Activated T-cell treated with anti-CD3 and anti-CD28 coated beads, Interleukin-2, amount 50 U/mL, for 24 hours (primary cell): ENCODE measurements at regions not wholly inside any gene's neighbourhood (a gene's known extent, or its start where the extent isn't known, plus 50 kb on each side); places are given as distances from the start of the nearest gene placed in this dataset.

Experiments used
- DNase-seq: peaks from one replicate; pipeline ENCODE4 v3.0.0-alpha.2; 2020
- H3K27ac Mint-ChIP-seq: 2 replicates; pipeline ENCODE4 v1.8.0; 2020; ENCODE audit warnings: mild to moderate bottlenecking, mixed read lengths
- H3K27me3 Mint-ChIP-seq: 2 replicates; pipeline ENCODE4 v1.8.0; 2020; ENCODE audit warnings: mixed read lengths
- H3K36me3 Mint-ChIP-seq: 2 replicates; pipeline ENCODE4 v1.8.0; 2020; ENCODE audit warnings: low read depth, mixed read lengths
- H3K4me1 Mint-ChIP-seq: 2 replicates; pipeline ENCODE4 v1.8.0; 2020; ENCODE audit warnings: low read depth, mixed read lengths
- H3K4me3 Mint-ChIP-seq: 2 replicates; pipeline ENCODE4 v1.8.0; 2020; ENCODE audit warnings: mild to moderate bottlenecking, moderate library complexity, mixed read lengths
- H3K9me3 Mint-ChIP-seq: 2 replicates; pipeline ENCODE4 v1.8.0; 2020; ENCODE audit warnings: mixed read lengths

DNA sequence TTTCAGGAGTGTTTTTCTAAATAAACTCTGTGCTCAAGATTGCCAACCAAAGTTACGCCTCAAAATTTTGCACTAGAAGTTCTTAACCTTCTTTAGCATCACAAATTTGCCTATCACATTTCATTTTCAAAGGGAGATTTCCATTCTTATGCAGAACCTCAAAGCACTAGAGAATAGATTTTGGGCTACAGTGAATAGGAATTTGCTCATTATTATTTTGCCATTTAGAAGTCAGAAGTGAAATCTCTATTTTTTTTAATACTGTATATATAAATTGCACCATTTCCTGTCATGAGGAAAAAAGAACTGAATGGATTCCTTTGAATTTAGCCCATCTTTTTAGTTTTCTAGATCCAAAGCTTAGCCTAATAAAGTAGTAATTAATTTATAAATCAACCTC is 796.4 kb downstream of the ADGRL2 start:
- Mint-ChIP-seq H3K9me3 (peaks cover 3% of the 10 kb centered on the region), H3K27me3 (no peaks in the 10 kb centered on the region), H3K27ac (no peak overlapping the region)

DNA sequence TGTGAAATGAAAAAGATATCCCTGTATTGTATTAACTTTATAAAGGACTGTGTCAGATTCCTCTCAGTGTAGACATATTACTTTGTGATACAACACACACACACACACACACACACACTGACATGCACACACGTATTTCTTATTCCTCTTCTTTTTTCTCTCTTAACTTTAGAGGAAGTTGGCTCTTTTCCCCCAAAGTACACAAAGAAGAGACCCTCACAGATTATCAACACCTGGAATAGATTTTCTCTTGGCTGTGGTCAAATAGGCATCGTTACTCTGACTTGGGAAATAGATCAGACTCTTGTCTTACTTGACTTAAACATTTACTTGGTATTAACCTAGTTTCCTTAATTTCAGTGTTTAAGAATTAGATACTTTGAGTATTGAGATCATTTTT is 792.8 kb downstream of the ADGRL2 start:
- Mint-ChIP-seq H3K27me3 (no peaks in the 10 kb centered on the region), H3K9me3 (no peaks in the 10 kb centered on the region), H3K36me3 (no peaks in the 10 kb centered on the region), H3K4me1 (no peaks in the 10 kb centered on the region), H3K27ac (no peak overlapping the region), H3K4me3 (no peak overlapping the region)
- no peak for DNase-seq

More for the DNA sequence above, 796.4 kb downstream of the ADGRL2 start:
- Mint-ChIP-seq H3K4me1 (peaks cover 3% of the 10 kb centered on the region), H3K36me3 (no peaks in the 10 kb centered on the region), H3K4me3 (no peak overlapping the region)
- DNase-seq: no peak

DNA sequence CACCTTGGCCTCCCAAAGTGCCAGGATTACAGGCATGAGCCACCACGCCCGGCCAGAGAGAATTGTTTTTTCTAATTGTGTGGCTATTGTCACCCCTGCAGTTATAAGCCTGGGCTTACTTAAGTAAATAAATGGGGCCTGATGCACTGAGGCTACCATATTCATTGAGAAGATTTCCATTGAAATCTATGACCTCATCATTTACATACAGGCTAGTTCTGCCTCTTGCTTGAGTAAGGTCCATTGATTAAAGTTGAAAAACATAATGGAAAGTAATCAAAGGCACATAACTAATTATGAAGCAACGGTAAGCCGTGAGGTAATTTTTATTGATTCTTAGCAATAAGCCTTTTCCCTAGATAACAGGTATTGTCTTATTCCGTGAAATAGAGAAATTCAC is 788.9 kb downstream of the ADGRL2 start:
- no peak for DNase-seq
- H3K9me3 Mint-ChIP-seq: peaks cover 2% of the 10 kb centered on the region
- no peaks in the 10 kb centered on the region for H3K4me1 Mint-ChIP-seq
- no peaks in the 10 kb centered on the region for H3K36me3 Mint-ChIP-seq
- H3K27ac Mint-ChIP-seq: no peak overlapping the region
- no peaks in the 10 kb centered on the region for H3K27me3 Mint-ChIP-seq
- H3K4me3 Mint-ChIP-seq: no peak overlapping the region

DNA sequence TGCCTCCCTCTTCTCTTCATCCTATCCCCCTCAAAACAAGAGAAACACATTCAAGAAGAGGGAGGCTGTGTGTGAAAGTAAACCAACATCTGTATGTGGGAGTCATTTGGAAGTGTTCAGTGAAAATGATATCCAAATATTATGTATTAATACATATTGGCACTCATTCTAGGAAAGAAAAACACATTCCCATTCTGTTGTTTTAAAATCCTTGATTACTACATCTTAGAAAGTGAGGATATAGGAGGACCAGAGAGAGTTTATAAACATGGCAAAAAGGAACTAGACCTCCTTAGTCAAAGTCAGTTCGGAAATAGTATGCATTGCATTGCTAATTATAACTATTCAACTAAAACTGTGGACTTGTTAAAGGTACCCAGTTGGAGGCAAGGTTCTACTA is 786.6 kb downstream of the ADGRL2 start:
- H3K9me3 Mint-ChIP-seq: peaks cover 2% of the 10 kb centered on the region
- no peak overlapping the region for H3K27ac Mint-ChIP-seq
- H3K4me3 Mint-ChIP-seq: no peak overlapping the region
- H3K27me3 Mint-ChIP-seq: no peaks in the 10 kb centered on the region
- no peaks in the 10 kb centered on the region for H3K36me3 Mint-ChIP-seq
- no peak for DNase-seq
- H3K4me1 Mint-ChIP-seq: no peaks in the 10 kb centered on the region

DNA sequence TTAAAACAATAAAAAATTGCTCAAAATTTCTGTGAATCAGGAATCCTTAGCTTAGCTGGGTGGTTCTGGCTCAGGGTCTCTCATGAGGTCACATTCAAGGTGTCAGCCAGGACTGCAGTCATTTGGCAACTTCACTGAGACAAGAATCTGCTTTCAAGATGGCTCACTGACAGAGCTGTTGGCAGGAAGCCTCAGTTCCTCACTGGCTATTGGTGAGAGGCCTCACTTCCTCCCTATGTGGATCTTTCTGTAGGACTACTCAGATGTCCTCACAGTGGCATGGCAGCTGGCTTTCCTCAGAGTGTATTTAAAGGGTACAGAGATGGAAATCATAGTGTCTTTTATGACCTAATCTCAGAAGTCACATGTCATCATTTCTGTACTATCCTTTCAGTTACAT is 785.7 kb downstream of the ADGRL2 start:
- no peak for DNase-seq
- peaks cover 2% of the 10 kb centered on the region for H3K9me3 Mint-ChIP-seq
- H3K4me1 Mint-ChIP-seq: no peaks in the 10 kb centered on the region
- no peaks in the 10 kb centered on the region for H3K27me3 Mint-ChIP-seq
- H3K4me3 Mint-ChIP-seq: no peak overlapping the region
- no peak overlapping the region for H3K27ac Mint-ChIP-seq
- H3K36me3 Mint-ChIP-seq: no peaks in the 10 kb centered on the region

DNA sequence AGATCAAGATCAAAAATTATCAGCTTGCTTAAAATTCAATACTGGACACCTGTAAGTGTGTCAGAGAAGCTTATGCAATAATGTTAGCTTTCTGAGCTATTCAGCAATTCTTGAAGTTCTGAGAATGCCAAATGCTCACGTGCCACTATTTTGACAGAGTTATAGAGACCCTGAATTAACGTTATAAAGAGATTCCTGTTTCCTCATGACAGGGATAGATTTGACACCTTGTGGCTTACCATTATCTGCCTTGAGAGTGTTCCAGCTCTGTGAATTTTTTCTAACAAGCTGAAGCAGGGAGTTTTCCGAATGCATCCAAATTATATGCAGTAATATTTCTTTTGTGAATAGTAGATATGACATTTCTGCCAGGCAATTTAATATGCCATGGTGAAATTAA is 781.6 kb downstream of the ADGRL2 start:
- no peaks in the 10 kb centered on the region for H3K36me3 Mint-ChIP-seq
- H3K27me3 Mint-ChIP-seq: no peaks in the 10 kb centered on the region
- H3K4me3 Mint-ChIP-seq: no peak overlapping the region
- H3K4me1 Mint-ChIP-seq: no peaks in the 10 kb centered on the region
- no peak for DNase-seq
- no peak overlapping the region for H3K27ac Mint-ChIP-seq
- H3K9me3 Mint-ChIP-seq: peaks cover 2% of the 10 kb centered on the region

DNA sequence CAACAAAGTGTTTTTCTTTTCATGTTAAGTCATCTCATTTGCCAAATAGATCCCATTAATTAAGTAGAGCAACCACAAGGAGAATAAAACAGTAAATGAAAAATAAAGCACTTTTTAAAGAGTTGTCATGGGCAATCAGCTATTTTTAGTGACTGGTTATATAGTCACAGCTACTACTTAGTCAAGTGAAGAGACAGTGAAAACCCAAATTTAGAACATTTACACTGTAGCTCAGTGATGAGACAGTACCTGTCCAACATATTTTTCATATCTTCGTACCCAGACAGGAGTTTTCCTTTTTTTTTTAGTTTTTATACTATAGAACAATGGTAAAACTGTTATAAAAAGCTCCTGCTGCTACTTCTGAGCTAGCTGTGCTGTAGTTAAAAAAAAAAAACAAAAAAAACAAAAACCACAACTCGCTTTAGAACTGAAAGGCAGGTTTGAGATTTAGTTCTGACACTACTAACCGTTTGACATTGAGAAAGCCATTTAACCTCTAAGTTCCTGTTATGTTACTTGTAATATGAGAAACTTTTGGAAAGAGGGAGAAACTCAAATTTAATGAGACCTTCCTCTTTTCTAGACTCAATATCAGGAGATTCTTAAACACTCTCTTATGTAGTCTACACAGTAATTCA is 777.5 kb downstream of the ADGRL2 start:
- no peaks in the 10 kb centered on the region for H3K9me3 Mint-ChIP-seq
- no peaks in the 10 kb centered on the region for H3K4me1 Mint-ChIP-seq
- no peak overlapping the region for H3K4me3 Mint-ChIP-seq
- no peaks in the 10 kb centered on the region for H3K36me3 Mint-ChIP-seq
- no peak overlapping the region for H3K27ac Mint-ChIP-seq
- no peaks in the 10 kb centered on the region for H3K27me3 Mint-ChIP-seq
- no peak for DNase-seq

DNA sequence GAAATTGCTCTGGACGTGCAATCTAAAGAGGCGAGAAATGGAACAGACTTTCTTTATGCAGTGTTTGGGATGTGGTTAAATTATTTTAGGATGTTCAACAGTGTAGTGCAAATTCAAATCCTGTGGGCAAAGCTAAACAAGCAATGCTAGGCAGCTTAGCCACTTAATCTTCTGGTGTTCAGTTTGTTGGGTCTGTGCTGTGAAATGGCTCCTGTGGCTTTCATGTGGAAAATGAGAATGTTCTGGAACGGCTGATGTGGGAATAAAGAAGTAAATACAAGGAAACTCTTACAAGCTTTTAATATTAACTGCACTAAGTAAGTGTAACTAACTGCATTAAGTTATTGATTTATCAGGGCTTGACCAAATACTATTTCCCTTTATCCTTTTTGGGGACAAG is 766.6 kb downstream of the ADGRL2 start:
- no peak for DNase-seq
- Mint-ChIP-seq H3K4me1 (no peaks in the 10 kb centered on the region), H3K36me3 (no peaks in the 10 kb centered on the region), H3K27me3 (no peaks in the 10 kb centered on the region), H3K27ac (no peak overlapping the region), H3K4me3 (no peak overlapping the region), H3K9me3 (no peaks in the 10 kb centered on the region)

DNA sequence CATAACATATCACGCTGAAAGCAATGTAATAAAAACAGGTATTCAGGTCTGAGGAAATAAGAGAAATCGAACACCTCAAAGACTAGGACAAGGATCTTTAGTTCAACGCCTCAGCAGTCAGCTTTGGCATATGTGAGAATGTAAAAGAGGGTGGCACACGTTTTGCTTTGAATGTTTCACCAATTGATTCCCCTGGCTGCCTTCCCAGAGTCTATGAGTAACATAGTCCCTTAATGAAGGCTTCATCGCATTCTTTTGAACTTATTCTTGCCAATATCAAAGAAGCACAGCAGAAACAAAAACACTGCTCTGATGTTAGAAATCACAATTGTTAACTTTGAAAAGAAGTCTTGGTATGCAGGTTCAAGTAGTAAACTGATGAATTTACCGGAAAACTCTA is 764.8 kb downstream of the ADGRL2 start:
- no peak overlapping the region for H3K4me3 Mint-ChIP-seq
- no peaks in the 10 kb centered on the region for H3K36me3 Mint-ChIP-seq
- H3K9me3 Mint-ChIP-seq: no peaks in the 10 kb centered on the region
- H3K27me3 Mint-ChIP-seq: no peaks in the 10 kb centered on the region
- H3K4me1 Mint-ChIP-seq: no peaks in the 10 kb centered on the region
- DNase-seq: no peak
- no peak overlapping the region for H3K27ac Mint-ChIP-seq

DNA sequence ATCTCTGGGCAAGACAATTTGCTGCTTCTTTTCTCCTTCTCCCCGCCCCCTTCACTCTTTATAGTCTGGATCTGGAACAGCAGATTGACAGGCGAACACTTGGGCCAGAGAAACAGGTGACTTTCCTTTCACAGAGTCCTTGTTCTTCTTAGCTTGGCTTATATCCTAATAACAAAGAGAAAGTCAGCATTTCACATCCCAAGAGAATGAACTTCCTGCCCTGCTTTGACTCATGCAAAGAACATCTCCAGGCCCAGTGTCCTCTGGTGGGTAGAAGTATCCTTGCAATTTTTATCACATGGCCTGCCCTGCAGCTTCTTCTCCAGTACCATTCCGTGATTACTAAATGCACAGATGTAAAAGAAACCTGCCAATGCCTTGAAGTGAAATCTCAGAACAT is 764.4 kb downstream of the ADGRL2 start:
- no peaks in the 10 kb centered on the region for H3K36me3 Mint-ChIP-seq
- no peaks in the 10 kb centered on the region for H3K9me3 Mint-ChIP-seq
- no peak overlapping the region for H3K4me3 Mint-ChIP-seq
- no peaks in the 10 kb centered on the region for H3K27me3 Mint-ChIP-seq
- DNase-seq: no peak
- no peak overlapping the region for H3K27ac Mint-ChIP-seq
- no peaks in the 10 kb centered on the region for H3K4me1 Mint-ChIP-seq

DNA sequence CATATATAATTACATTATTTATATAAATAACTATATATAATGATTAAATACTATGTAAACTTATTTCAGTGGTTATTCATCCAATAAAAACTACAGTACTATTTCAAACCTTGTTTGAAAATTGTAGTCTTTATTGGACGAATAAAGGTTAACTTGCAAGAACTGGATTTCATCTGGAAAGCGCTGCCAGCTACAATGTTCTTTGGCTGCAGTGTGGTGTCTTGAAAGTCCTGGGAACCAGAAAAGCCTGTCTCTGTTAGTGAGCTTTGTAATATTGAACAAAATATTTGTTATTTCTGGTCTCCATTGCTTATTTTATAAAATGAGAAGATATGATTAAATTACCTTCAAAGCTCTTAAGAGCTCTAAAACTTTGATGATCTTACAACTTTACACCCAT is 763.6 kb downstream of the ADGRL2 start:
- no peaks in the 10 kb centered on the region for H3K4me1 Mint-ChIP-seq
- H3K27ac Mint-ChIP-seq: no peak overlapping the region
- no peak overlapping the region for H3K4me3 Mint-ChIP-seq
- no peaks in the 10 kb centered on the region for H3K9me3 Mint-ChIP-seq
- H3K36me3 Mint-ChIP-seq: no peaks in the 10 kb centered on the region
- H3K27me3 Mint-ChIP-seq: no peaks in the 10 kb centered on the region
- DNase-seq: no peak

DNA sequence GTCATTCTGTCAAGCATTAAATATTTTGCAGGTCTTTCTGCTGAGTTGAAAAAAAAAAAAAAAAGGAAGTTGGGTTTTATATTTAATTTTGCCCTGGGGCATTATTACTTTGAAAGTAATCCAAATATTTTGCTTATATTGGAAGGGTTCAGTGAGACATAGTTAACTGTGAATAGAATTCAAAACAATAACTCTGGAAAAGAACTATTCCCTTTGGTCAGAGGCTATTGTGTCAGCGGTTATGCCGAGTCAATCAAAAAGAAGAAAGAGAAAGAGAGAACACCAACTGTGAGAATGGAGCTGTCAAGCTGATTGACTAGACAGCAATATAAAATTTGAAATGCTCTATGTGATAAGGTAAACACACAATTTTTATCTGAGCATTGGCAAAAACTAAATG is 761.7 kb downstream of the ADGRL2 start:
- H3K9me3 Mint-ChIP-seq: no peaks in the 10 kb centered on the region
- no peak overlapping the region for H3K4me3 Mint-ChIP-seq
- H3K27ac Mint-ChIP-seq: no peak overlapping the region
- no peaks in the 10 kb centered on the region for H3K4me1 Mint-ChIP-seq
- no peak for DNase-seq
- H3K27me3 Mint-ChIP-seq: no peaks in the 10 kb centered on the region
- H3K36me3 Mint-ChIP-seq: no peaks in the 10 kb centered on the region

DNA sequence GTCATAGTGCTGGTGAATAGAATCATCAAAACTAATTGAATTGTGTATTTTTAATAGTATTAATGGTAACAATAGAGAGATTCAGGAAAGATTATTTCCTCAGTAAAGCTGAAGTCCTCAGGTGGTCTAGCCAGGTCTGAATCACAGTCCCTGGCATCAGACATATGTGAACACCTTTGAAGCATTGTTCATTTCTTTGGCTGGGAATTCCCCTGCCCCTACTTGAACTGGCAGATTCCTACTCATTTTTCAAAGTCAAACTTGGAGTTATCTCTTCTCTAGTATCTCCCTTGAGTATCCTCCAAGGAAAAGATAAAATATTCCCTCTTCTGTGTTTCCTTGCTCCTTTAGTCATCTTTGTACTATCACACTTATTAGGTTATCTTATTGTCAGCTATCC is 759.8 kb downstream of the ADGRL2 start:
- no peak overlapping the region for H3K4me3 Mint-ChIP-seq
- no peaks in the 10 kb centered on the region for H3K27me3 Mint-ChIP-seq
- no peaks in the 10 kb centered on the region for H3K36me3 Mint-ChIP-seq
- H3K27ac Mint-ChIP-seq: no peak overlapping the region
- no peak for DNase-seq
- no peaks in the 10 kb centered on the region for H3K9me3 Mint-ChIP-seq
- H3K4me1 Mint-ChIP-seq: no peaks in the 10 kb centered on the region

DNA sequence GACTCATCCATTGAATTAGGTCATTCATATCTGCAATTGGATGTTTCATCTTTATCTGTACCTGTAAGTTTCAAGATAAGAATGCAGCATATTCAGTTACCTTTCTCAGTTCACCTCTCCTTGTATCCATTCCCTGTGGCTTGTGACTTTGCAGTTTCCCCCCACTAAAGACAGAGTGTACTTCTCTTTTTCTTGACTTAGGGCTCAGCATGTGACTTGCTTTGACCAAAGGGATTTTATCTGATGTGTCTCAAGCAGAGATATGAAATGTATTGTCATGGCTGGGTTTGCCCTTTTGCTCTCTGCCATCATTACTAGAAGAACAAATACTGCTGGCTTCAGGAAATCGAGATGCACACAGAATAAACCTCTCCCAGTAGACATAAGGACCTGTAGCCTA is 754.8 kb downstream of the ADGRL2 start:
- H3K36me3 Mint-ChIP-seq: no peaks in the 10 kb centered on the region
- no peak for DNase-seq

DNA sequence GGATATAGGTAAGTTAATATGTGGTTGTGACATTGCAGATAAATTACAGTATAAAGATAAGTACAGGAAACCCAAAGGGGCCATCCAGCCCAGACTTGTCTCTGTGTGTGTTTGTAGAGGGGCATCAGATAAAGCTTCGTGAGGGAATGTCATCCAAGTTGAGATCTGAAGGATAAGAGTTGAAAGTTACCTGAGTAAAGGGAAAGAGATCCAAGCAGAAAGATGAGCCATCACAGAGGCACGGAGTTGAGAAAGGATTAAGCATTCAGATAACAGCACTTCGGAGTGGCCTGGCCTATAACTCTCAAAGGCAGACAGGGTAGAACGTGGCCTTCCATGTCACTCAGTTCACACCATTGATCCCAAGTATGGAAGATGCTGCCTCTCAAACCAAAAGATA is 749.1 kb downstream of the ADGRL2 start:
- H3K27ac Mint-ChIP-seq: no peak overlapping the region
- no peak for DNase-seq
- H3K4me1 Mint-ChIP-seq: no peaks in the 10 kb centered on the region

More for the DNA sequence above, 754.8 kb downstream of the ADGRL2 start:
- no peaks in the 10 kb centered on the region for H3K27me3 Mint-ChIP-seq
- H3K4me1 Mint-ChIP-seq: no peaks in the 10 kb centered on the region
- peaks cover 4% of the 10 kb centered on the region for H3K9me3 Mint-ChIP-seq
- no peak overlapping the region for H3K27ac Mint-ChIP-seq
- H3K4me3 Mint-ChIP-seq: no peak overlapping the region

DNA sequence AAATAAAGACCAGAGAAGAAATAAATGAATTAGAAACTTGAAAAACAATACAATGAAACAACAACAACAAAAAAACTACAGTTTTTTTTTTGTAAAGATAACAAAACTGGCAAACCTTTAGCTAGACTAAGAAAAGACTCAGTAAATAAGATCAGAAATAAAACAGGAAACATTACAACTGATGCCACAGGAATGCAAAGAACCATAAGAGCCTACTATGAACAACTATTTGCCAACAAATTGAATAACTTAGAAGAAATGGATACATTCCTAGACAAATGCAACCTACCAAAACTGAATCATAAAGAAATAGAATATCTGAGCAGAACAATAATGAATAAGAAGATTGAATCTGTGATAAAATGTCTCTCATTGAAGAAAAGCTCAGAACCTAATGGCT is 742.0 kb downstream of the ADGRL2 start:
- no peaks in the 10 kb centered on the region for H3K36me3 Mint-ChIP-seq
- no peaks in the 10 kb centered on the region for H3K4me1 Mint-ChIP-seq
- H3K4me3 Mint-ChIP-seq: no peak overlapping the region

More for the DNA sequence above, 749.1 kb downstream of the ADGRL2 start:
- no peaks in the 10 kb centered on the region for H3K27me3 Mint-ChIP-seq
- H3K4me3 Mint-ChIP-seq: no peak overlapping the region
- H3K9me3 Mint-ChIP-seq: peaks cover 10% of the 10 kb centered on the region
- no peaks in the 10 kb centered on the region for H3K36me3 Mint-ChIP-seq

More for the DNA sequence above, 742.0 kb downstream of the ADGRL2 start:
- no peak overlapping the region for H3K27ac Mint-ChIP-seq
- DNase-seq: no peak
- H3K9me3 Mint-ChIP-seq: peaks cover 17% of the 10 kb centered on the region
- no peaks in the 10 kb centered on the region for H3K27me3 Mint-ChIP-seq
